ENCODE measurements at regions not wholly inside any gene's neighbourhood (a gene's known extent, or its start where the extent isn't known, plus 50 kb on each side); places are given as distances from the start of the nearest gene placed in this dataset.

- no peak for TF ChIP-seq CTCF (IDR thresholded peaks at IDR 0.05)
- no peak for TF ChIP-seq POLR2A (IDR thresholded peaks at IDR 0.05)
- TF ChIP-seq POLR2AphosphoS5 (IDR thresholded peaks at IDR 0.05), result no peak
Measured at GRCh38 chr5:38104497-38105230, 153.7 kb upstream of the EGFLAM start.

Data from breast epithelium (tissue), 3 donors.